SIG-M5 treated with dmso at 0.1 percent for 504 hours (cell line): ENCODE measurements at regions not wholly inside any gene's neighbourhood (a gene's known extent, or its start where the extent isn't known, plus 50 kb on each side); places are given as distances from the start of the nearest gene placed in this dataset.
"Not testable (repeated sequence)": the region's sequence is repeated elsewhere in the genome, so short reads cannot be mapped to it uniquely, and the experiment has no call there.

Experiments
- DNase-seq: peaks from one replicate; lab custom pipeline; 2025; ENCODE audit not compliant: unreplicated experiment; lab: John Stamatoyannopoulos, UW

- no peak for DNase-seq
Measured at GRCh38 chr7:93747019-93747418, 143.5 kb downstream of the TFPI2 start.

GRCh38 chr7:93739424-93739823 lies 151.1 kb downstream of the TFPI2 start:
- no peak for DNase-seq

- DNase-seq, result no peak
Measured at GRCh38 chr7:93737953-93738352, 152.6 kb downstream of the TFPI2 start.

GRCh38 chr7:93736668-93737369 lies 153.7 kb downstream of the TFPI2 start:
- no peak for DNase-seq

- no peak for DNase-seq
Measured at GRCh38 chr7:93728292-93728691, 153.8 kb upstream of the CALCR start.

- DNase-seq, result no peak
Measured at GRCh38 chr7:93725954-93726353, 151.4 kb upstream of the CALCR start.

- DNase-seq, result no peak
Measured at GRCh38 chr7:93723424-93724124, 149.1 kb upstream of the CALCR start.

GRCh38 chr7:93720106-93720505 lies 145.6 kb upstream of the CALCR start:
- DNase-seq, result no peak

- DNase-seq, result no peak
Measured at GRCh38 chr7:93719546-93719945, 145.0 kb upstream of the CALCR start.

GRCh38 chr7:93717217-93717900 lies 142.8 kb upstream of the CALCR start:
- DNase-seq, result no peak

- peak; percentile 41 for DNase-seq
Measured at GRCh38 chr7:93715234-93715633, 140.7 kb upstream of the CALCR start.

GRCh38 chr7:93711926-93712325 lies 137.4 kb upstream of the CALCR start:
- no peak for DNase-seq

- not testable (repeated sequence) for DNase-seq
Measured at GRCh38 chr7:93708255-93708654, 133.7 kb upstream of the CALCR start.

- DNase-seq, result no peak
Measured at GRCh38 chr7:93707249-93707648, 132.7 kb upstream of the CALCR start.

GRCh38 chr7:93706162-93706561 lies 131.6 kb upstream of the CALCR start:
- not testable (repeated sequence) for DNase-seq

- DNase-seq, result no peak
Measured at GRCh38 chr7:93704217-93704616, 129.7 kb upstream of the CALCR start.

- no peak for DNase-seq
Measured at GRCh38 chr7:93697901-93698300, 123.4 kb upstream of the CALCR start.

- DNase-seq, result no peak
Measured at GRCh38 chr7:93693796-93694195, 119.3 kb upstream of the CALCR start.

- no peak for DNase-seq
Measured at GRCh38 chr7:93690021-93690420, 115.5 kb upstream of the CALCR start.

- no peak for DNase-seq
Measured at GRCh38 chr7:93678185-93678584, 103.7 kb upstream of the CALCR start.

GRCh38 chr7:93663561-93664299 lies 89.2 kb upstream of the CALCR start:
- DNase-seq, result no peak
